ENCODE measurements at regions not wholly inside any gene's neighbourhood (a gene's known extent, or its start where the extent isn't known, plus 50 kb on each side); places are given as distances from the start of the nearest gene placed in this dataset.
"Not testable (repeated sequence)": the region's sequence is repeated elsewhere in the genome, so short reads cannot be mapped to it uniquely, and the experiment has no call there.

- TF ChIP-seq REST (IDR thresholded peaks at IDR 0.05; ENCODE audit: insufficient read depth in 1 of 2, low read depth in 2 of 2, low read length in 1 of 2); POLR2AphosphoS5 (IDR thresholded peaks at IDR 0.05; ENCODE audit: low read depth, low read length); CTCF (IDR thresholded peaks at IDR 0.05); SIN3A (IDR thresholded peaks at IDR 0.05; ENCODE audit: borderline replicate concordance, insufficient read depth, low read depth, low read length): not testable (repeated sequence)
Measured at GRCh38 chr5:174498575-174498974, 225.8 kb upstream of the MSX2 start.

Measured in Panc1 (cell line).